Osteoblast (primary cell): ENCODE measurements at regions not wholly inside any gene's neighbourhood (a gene's known extent, or its start where the extent isn't known, plus 50 kb on each side); places are given as distances from the start of the nearest gene placed in this dataset.
"Not testable (repeated sequence)": the region's sequence is repeated elsewhere in the genome, so short reads cannot be mapped to it uniquely, and the experiment has no call there.

Experiments
- DNase-seq: peaks from one replicate; pipeline ENCODE4 v3.0.0; 2011; ENCODE audit warnings: low spot score, mixed read lengths; ENCODE audit not compliant: insufficient read length; ENCODE audit errors: missing footprints
- H2AFZ ChIP-seq: 2 replicates; pipeline ENCODE4 v1.6.0; 2011; ENCODE audit warnings: mild to moderate bottlenecking, low read length
- H3K27ac ChIP-seq: 2 replicates; pipeline ENCODE4 v1.5.1; 2011; ENCODE audit warnings: mild to moderate bottlenecking, low read depth, low read length, moderate library complexity
- H3K27me3 ChIP-seq: 2 replicates; pipeline ENCODE4 v1.6.0; 2012; ENCODE audit warnings: mild to moderate bottlenecking, control low read depth, inconsistent platforms, low read length, moderate library complexity; ENCODE audit not compliant: insufficient read depth
- H3K36me3 ChIP-seq: 2 replicates; pipeline ENCODE4 v1.5.1; 2011; ENCODE audit warnings: mild to moderate bottlenecking, low read length, control low read depth, moderate library complexity; ENCODE audit not compliant: insufficient read depth
- H3K4me1 ChIP-seq: 2 replicates; pipeline ENCODE4 v1.5.1; 2011; ENCODE audit warnings: mild to moderate bottlenecking, low read length, control low read depth, moderate library complexity; ENCODE audit not compliant: insufficient read depth
- H3K4me2 ChIP-seq: 2 replicates; pipeline ENCODE4 v1.6.0; 2011; ENCODE audit warnings: mild to moderate bottlenecking, low read length; ENCODE audit not compliant: insufficient read depth
- H3K4me3 ChIP-seq: fragments of 200-600 bp; sonication (generic); 3 replicates; pipeline ENCODE4 v1.5.1; 2012; ENCODE audit warnings: mild to moderate bottlenecking, low read length, inconsistent platforms; ENCODE audit not compliant: insufficient read depth
- H3K79me2 ChIP-seq: 2 replicates; pipeline ENCODE4 v1.6.0; 2012; ENCODE audit warnings: mild to moderate bottlenecking, low read length, control low read depth, inconsistent platforms; ENCODE audit not compliant: insufficient read depth
- H3K9me3 ChIP-seq: 2 replicates; pipeline ENCODE4 v1.5.1; 2011; ENCODE audit warnings: low read depth, low read length, control low read depth
- H4K20me1 ChIP-seq: 2 replicates; pipeline ENCODE4 v1.6.0; 2012; ENCODE audit warnings: mild to moderate bottlenecking, low read length, control low read depth; ENCODE audit not compliant: insufficient read depth
- CTCF ChIP-seq: IDR thresholded peaks from 2 replicates; pipeline ENCODE4 v1.5.1; 2011; ENCODE audit warnings: mild to moderate bottlenecking, low read depth, low read length, moderate library complexity; ENCODE audit errors: extremely low read depth

- not testable (repeated sequence) for H3K4me2 ChIP-seq, H3K4me3 ChIP-seq, H3K79me2 ChIP-seq, H3K27me3 ChIP-seq, H4K20me1 ChIP-seq, H3K27ac ChIP-seq, DNase-seq, H3K36me3 ChIP-seq, H2AFZ ChIP-seq, H3K9me3 ChIP-seq
- peaks cover 16% of the 10 kb centered on the region for H3K4me1 ChIP-seq
These were observed 130.9 kb upstream of the MAMLD1 start for GRCh38 chrX:150232222-150232621.

GRCh38 chrX:150234126-150234525 is 129.0 kb upstream of the MAMLD1 start:
- Histone ChIP-seq H3K36me3 (no peaks in the 10 kb centered on the region), H3K4me3 (no peak overlapping the region), H3K79me2 (no peaks in the 10 kb centered on the region), H3K4me2 (no peak overlapping the region), H3K9me3 (no peaks in the 10 kb centered on the region), H3K27me3 (no peaks in the 10 kb centered on the region), H3K27ac (no peak overlapping the region), H3K4me1 (peaks cover 16% of the 10 kb centered on the region), H4K20me1 (no peaks in the 10 kb centered on the region), H2AFZ (no peak overlapping the region)
- no peak for TF ChIP-seq CTCF
- DNase-seq = no peak

- DNase-seq = peak; percentile 68
- peaks cover 16% of the 10 kb centered on the region for H3K4me1 ChIP-seq
- H3K27me3 ChIP-seq = no peaks in the 10 kb centered on the region
- H3K9me3 ChIP-seq = no peaks in the 10 kb centered on the region
- TF ChIP-seq CTCF = no peak
- no peaks in the 10 kb centered on the region for H3K36me3 ChIP-seq
- H3K4me3 ChIP-seq = no peak overlapping the region
- no peak overlapping the region for H3K4me2 ChIP-seq
- no peaks in the 10 kb centered on the region for H4K20me1 ChIP-seq
- H2AFZ ChIP-seq = no peak overlapping the region
- H3K27ac ChIP-seq = no peak overlapping the region
- no peaks in the 10 kb centered on the region for H3K79me2 ChIP-seq
These were observed 126.8 kb upstream of the MAMLD1 start for GRCh38 chrX:150236327-150236726.

GRCh38 chrX:150238632-150239382 is 124.3 kb upstream of the MAMLD1 start:
- DNase-seq = no peak
- no peak overlapping the region for H2AFZ ChIP-seq

More at GRCh38 chrX:150238632-150239382, 124.3 kb upstream of the MAMLD1 start:
- Histone ChIP-seq H3K4me2 (no peak overlapping the region), H3K27me3 (no peaks in the 10 kb centered on the region), H3K4me3 (no peak overlapping the region), H3K4me1 (peaks cover 10% of the 10 kb centered on the region), H3K79me2 (no peaks in the 10 kb centered on the region), H3K9me3 (no peaks in the 10 kb centered on the region), H3K27ac (no peak overlapping the region), H3K36me3 (no peaks in the 10 kb centered on the region), H4K20me1 (no peaks in the 10 kb centered on the region)
- TF ChIP-seq CTCF = no peak
